K562 (cell line): ENCODE measurements at regions not wholly inside any gene's neighbourhood (a gene's known extent, or its start where the extent isn't known, plus 50 kb on each side); places are given as distances from the start of the nearest gene placed in this dataset.

ENCODE experiments used
- ATAC-seq: fragments of 200-7000 bp; cut with Tn5 transposase; 3 replicates; pipeline ENCODE4 v1.9.1; 2020; ENCODE audit warnings: moderate library complexity
- BruUV-seq: library from RNA; stranded (reverse); fragments of 400-500 nt; replicated peaks from 2 replicates; lab custom pipeline; 2021; lab: Mats Ljungman, UMichigan
- CTCF ChIA-PET: fragments of 300-600 bp; formaldehyde crosslinking; extraction: SDS; loops from one replicate; lab custom pipeline; 2021; ENCODE audit warnings: low intra/inter-chr PET ratio; lab: Yijun Ruan, JAX
- POLR2A ChIA-PET: fragments of 300-600, 350-650 bp; sonication (Branson Sonifier 250); formaldehyde crosslinking; extraction: SDS; loops from one replicate; lab custom pipeline; 2021; ENCODE audit warnings: antibody characterized with exemption, inconsistent platforms; lab: Yijun Ruan, JAX
- DNase-seq, 4 experiments: peaks; one replicate each; pipeline versions ENCODE4 v3.0.0 to v3.0.0-alpha.2; 2011 to 2018; ENCODE audit warnings: low spot score in 3 of 4, mixed read lengths in 3 of 4; ENCODE audit errors: extremely low read depth in 1 of 4
- FAIRE-seq: peaks from 2 replicates; lab custom pipeline; 2011; peaks lifted over from hg19 to GRCh38; lab: Jason Lieb, UNC
- H2AFZ ChIP-seq: 2 replicates; pipeline ENCODE4 v1.6.0; 2011; ENCODE audit warnings: low read depth, low read length, control low read depth, inconsistent platforms
- H3K27ac ChIP-seq: fragments of 200-600 bp; 3 replicates; pipeline ENCODE4 v1.8.0; 2011; ENCODE audit warnings: low read depth, mild to moderate bottlenecking, control low read depth, inconsistent platforms, low read length, moderate library complexity, mixed read lengths; ENCODE audit errors: extremely low read depth
- H3K27me3 ChIP-seq, 2 experiments: fragments of 300-600 bp in 1 of 2; 2 replicates in 1 of 2; 3 replicates in 1 of 2; pipeline versions ENCODE4 v1.6.0 to v1.8.0; 2011; ENCODE audit warnings: inconsistent platforms in 2 of 2, low read length in 2 of 2, mild to moderate bottlenecking in 1 of 2, mixed read lengths in 1 of 2, moderate library complexity in 1 of 2; ENCODE audit not compliant: control insufficient read depth in 2 of 2, insufficient read depth in 2 of 2
- H3K36me3 ChIP-seq: fragments of 300-600 bp; 3 replicates; pipeline ENCODE4 v1.8.0; 2011; ENCODE audit warnings: mild to moderate bottlenecking, low read length, inconsistent platforms; ENCODE audit not compliant: control insufficient read depth, insufficient read depth
- H3K4me1 ChIP-seq, 2 experiments: fragments of 200-600 bp in 1 of 2; replicated peaks in 1 of 2; 2 replicates in 1 of 2; 3 replicates in 1 of 2; pipeline versions ENCODE4 v1.5.1 to v1.8.0; 2011; ENCODE audit warnings: inconsistent platforms in 2 of 2, low read length in 2 of 2, mild to moderate bottlenecking in 1 of 2, mixed read lengths in 1 of 2, moderate library complexity in 1 of 2; ENCODE audit not compliant: control insufficient read depth in 2 of 2, insufficient read depth in 2 of 2
- H3K4me2 ChIP-seq: 2 replicates; pipeline ENCODE4 v1.6.1; 2011; ENCODE audit warnings: low read length, control low read depth, inconsistent platforms, mixed read lengths; ENCODE audit not compliant: insufficient read depth
- H3K4me3 ChIP-seq: fragments of 200-600 bp; sonication (generic), shearing (Covaris generic); 2 replicates; pipeline ENCODE4 v1.5.1; 2016; ENCODE audit warnings: control low read depth, inconsistent platforms
- H3K79me2 ChIP-seq: fragments of 200-600 bp; 3 replicates; pipeline ENCODE4 v1.8.0; 2011; ENCODE audit warnings: low read length, inconsistent platforms; ENCODE audit not compliant: control insufficient read depth, insufficient read depth
- H3K9ac ChIP-seq, 2 experiments: 2 replicates each; pipeline versions ENCODE4 v1.6.0 to v1.6.1; 2011; ENCODE audit warnings: low read depth in 2 of 2, low read length in 2 of 2, control low read depth in 1 of 2, inconsistent platforms in 1 of 2, mild to moderate bottlenecking in 1 of 2, mixed read lengths in 1 of 2; ENCODE audit not compliant: insufficient read depth in 1 of 2
- H3K9me1 ChIP-seq: one replicate; pipeline ENCODE4 v1.6.0; 2011; ENCODE audit warnings: inconsistent platforms, mild to moderate bottlenecking, low read length, moderate library complexity; ENCODE audit not compliant: control insufficient read depth, insufficient read depth
- H3K9me3 ChIP-seq: replicated peaks from 2 replicates; pipeline ENCODE4 v1.5.1; 2011; ENCODE audit warnings: low read depth, low read length, inconsistent platforms; ENCODE audit not compliant: control insufficient read depth, insufficient read depth
- H4K20me1 ChIP-seq: replicated peaks from 2 replicates; pipeline ENCODE4 v1.6.1; 2011; ENCODE audit warnings: low read length, inconsistent platforms, mixed read lengths; ENCODE audit not compliant: control insufficient read depth, insufficient read depth
- ATF3 ChIP-seq, 2 experiments: fragments of 450-650 bp in 1 of 2; sonication (generic) in 1 of 2; formaldehyde crosslinking in 1 of 2; IDR thresholded peaks in 1 of 2; conservative IDR thresholded peaks in 1 of 2; 2 replicates each; pipeline versions ENCODE4 v1.6.1 to v1.8.1; 2016 to 2023; ENCODE audit warnings: mild to moderate bottlenecking in 2 of 2, moderate library complexity in 2 of 2, inconsistent platforms in 1 of 2, missing genetic modification reagents in 1 of 2
- CEBPB ChIP-seq: fragments of 450-650 bp; IDR thresholded peaks from 2 replicates; pipeline ENCODE4 v1.6.1; 2016; ENCODE audit warnings: missing genetic modification characterization, missing compliant biosample characterization
- DDX20 ChIP-seq: fragments of 450-650 bp; IDR thresholded peaks from 2 replicates; pipeline ENCODE4 v1.6.1; 2016; ENCODE audit warnings: missing genetic modification characterization, low read depth, mild to moderate bottlenecking, missing compliant biosample characterization, moderate library complexity
- FOS ChIP-seq: IDR thresholded peaks from 3 replicates; pipeline ENCODE4 v1.6.1; 2011; ENCODE audit not compliant: insufficient read length; ENCODE audit errors: extremely low read depth
- MAFF ChIP-seq: IDR thresholded peaks from 2 replicates; pipeline ENCODE4 v1.6.1; 2012; ENCODE audit warnings: low read length, improper control_type of control experiment
- MAFK ChIP-seq: IDR thresholded peaks from 2 replicates; pipeline ENCODE4 v1.6.1; 2011; ENCODE audit warnings: low read length, improper control_type of control experiment
- PCBP2 ChIP-seq: fragments of 200-400 bp; formaldehyde crosslinking; IDR thresholded peaks from 2 replicates; pipeline ENCODE4 v1.6.1; 2018; ENCODE audit warnings: low read length, low read depth, mild to moderate bottlenecking, moderate library complexity; ENCODE audit not compliant: poor library complexity, severe bottlenecking
- POLR2A ChIP-seq: fragments of 450-650 bp; conservative IDR thresholded peaks from 2 replicates; pipeline ENCODE4 v1.6.1; 2016
- RBM14 ChIP-seq: fragments of 200-400 bp; formaldehyde crosslinking; IDR thresholded peaks from 2 replicates; pipeline ENCODE4 v1.6.1; 2018; ENCODE audit warnings: low read depth, mild to moderate bottlenecking, low read length, moderate library complexity, borderline replicate concordance; ENCODE audit not compliant: insufficient read depth
- SIX5 ChIP-seq, 2 experiments: IDR thresholded peaks; 2 replicates each; pipeline ENCODE4 v1.6.1; 2011; ENCODE audit warnings: low read length in 2 of 2, borderline replicate concordance in 1 of 2, low read depth in 1 of 2, mild to moderate bottlenecking in 1 of 2, moderate library complexity in 1 of 2; ENCODE audit not compliant: insufficient read depth in 1 of 2
- SMARCE1 ChIP-seq: fragments of 450-650 bp; IDR thresholded peaks from 2 replicates; pipeline ENCODE4 v1.7.1; 2016; ENCODE audit warnings: mild to moderate bottlenecking
- TRIM28 ChIP-seq: fragments of 450-650 bp; IDR thresholded peaks from 2 replicates; pipeline ENCODE4 v1.6.1; 2017
- ZNF740 ChIP-seq, 3 experiments: fragments of 200-800 bp in 1 of 3; sonication (Bioruptor generic) in 1 of 3; sonication (generic) in 1 of 3; formaldehyde crosslinking in 1 of 3; IDR thresholded peaks; 2 replicates each; pipeline versions ENCODE4 v1.6.1 to v1.8.0; 2016 to 2022; ENCODE audit warnings: mild to moderate bottlenecking in 2 of 3, missing compliant biosample characterization in 2 of 3, missing genetic modification characterization in 2 of 3, missing genetic modification reagents in 1 of 3
- ZNF79 ChIP-seq: fragments of 250-450 bp; sonication (Bioruptor Pico); IDR thresholded peaks from 2 replicates; pipeline ENCODE4 v1.4.0; 2020; ENCODE audit warnings: low read depth, mild to moderate bottlenecking, moderate library complexity
- ZSCAN29 ChIP-seq: fragments of 450-650 bp; IDR thresholded peaks from 2 replicates; pipeline ENCODE4 v1.6.1; 2017
- WGBS: fragments of 100-300 bp; shearing (Covaris generic); methylation state at CpG from one replicate; pipeline ENCODE4 v1.1.6; 2016; ENCODE audit warnings: low coverage, mixed read lengths; ENCODE audit not compliant: insufficient coverage; ENCODE audit errors: missing lambda C conversion rate; 5-methylcytosine and 5-hydroxymethylcytosine counted together
- in situ Hi-C: fragments of 300-500 bp; cut with MboI; formaldehyde crosslinking; loops from 4 replicates; pipeline ENCODE4 v1.15.0; 2018; ENCODE audit warnings: inconsistent platforms, mixed read lengths
- intact Hi-C: fragments of 100-400 bp; cut with micrococcal nuclease; formaldehyde crosslinking; loops from 2 replicates; pipeline ENCODE4 v1.14.2; 2022
- TF ChIP-seq, protein P1 (sequence below): fragments of 250-450 bp; sonication (Bioruptor Pico); IDR thresholded peaks from 2 replicates; pipeline ENCODE4 v1.5.1; 2021; ENCODE audit warnings: mild to moderate bottlenecking

DNA sequence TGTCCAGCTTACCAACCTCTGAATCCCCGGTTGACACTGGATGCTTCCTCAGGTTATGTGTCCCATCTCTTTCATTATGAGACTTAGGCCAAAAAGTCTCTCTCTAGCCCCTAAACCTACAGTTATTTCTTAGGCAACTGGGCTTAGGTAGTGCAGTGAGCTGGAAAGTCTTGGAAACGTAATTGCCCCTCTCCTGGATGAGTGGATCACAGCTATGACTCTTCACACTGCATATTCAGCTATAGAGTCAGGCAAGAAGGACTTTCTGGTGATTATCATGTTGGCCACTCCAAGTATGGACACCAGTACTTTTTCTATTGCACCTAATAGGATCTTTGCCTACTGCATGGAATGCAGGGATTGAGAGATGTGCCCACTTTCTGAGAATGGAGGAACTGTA is 458.3 kb upstream of the CELF4 start:
- POLR2A ChIA-PET: interaction anchor here (0.7 kb wide), 1 partner anchor 484 kb away, joined by 3 read pairs; no protein-coding TSS in a partner anchor
- H3K9me1 ChIP-seq: no peaks in the 10 kb centered on the region
- no peak for TF ChIP-seq CEBPB (tag)
- TF ChIP-seq ZSCAN29: no peak
- TF ChIP-seq FOS: no peak
- no peak for TF ChIP-seq DDX20 (tag)
- TF ChIP-seq RBM14: no peak
- TF ChIP-seq ZNF79 (CRISPR knock-in tag): no peak
- TF ChIP-seq MAFF: no peak
- TF ChIP-seq, protein P1, sequence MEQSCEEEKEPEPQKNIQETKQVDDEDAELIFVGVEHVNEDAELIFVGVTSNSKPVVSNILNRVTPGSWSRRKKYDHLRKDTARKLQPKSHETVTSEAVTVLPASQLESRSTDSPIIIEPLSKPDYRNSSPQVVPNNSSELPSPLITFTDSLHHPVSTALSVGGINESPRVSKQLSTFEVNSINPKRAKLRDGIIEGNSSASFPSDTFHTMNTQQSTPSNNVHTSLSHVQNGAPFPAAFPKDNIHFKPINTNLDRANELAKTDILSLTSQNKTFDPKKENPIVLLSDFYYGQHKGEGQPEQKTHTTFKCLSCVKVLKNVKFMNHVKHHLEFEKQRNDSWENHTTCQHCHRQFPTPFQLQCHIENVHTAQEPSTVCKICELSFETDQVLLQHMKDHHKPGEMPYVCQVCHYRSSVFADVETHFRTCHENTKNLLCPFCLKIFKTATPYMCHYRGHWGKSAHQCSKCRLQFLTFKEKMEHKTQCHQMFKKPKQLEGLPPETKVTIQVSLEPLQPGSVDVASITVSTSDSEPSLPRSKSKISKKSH (CRISPR knock-in tag): no peak
- no peak for TF ChIP-seq ATF3 (IDR thresholded peaks at IDR 0.05)
- TF ChIP-seq ATF3 (CRISPR knock-in tag; conservative IDR thresholded peaks at IDR 0.05): no peak
- TF ChIP-seq TRIM28: no peak
- no peak for TF ChIP-seq ZNF740 (CRISPR knock-in tag; IDR thresholded peaks at IDR 0.05)
- TF ChIP-seq ZNF740 (tag; IDR thresholded peaks at IDR 0.05): no peak
- TF ChIP-seq SIX5 (IDR thresholded peaks at IDR 0.05; ENCODE audit: borderline replicate concordance in 1 of 2, insufficient read depth in 1 of 2, low read depth in 1 of 2, low read length in 2 of 2): no peak
- no peak for TF ChIP-seq PCBP2
- no peak for TF ChIP-seq POLR2A
- TF ChIP-seq MAFK: no peak
- no peak for TF ChIP-seq SMARCE1
- TF ChIP-seq, all 486 proteins: peak for 0
- in situ Hi-C loops (no loop called here), intact Hi-C loops (no loop called here)
- Histone ChIP-seq H3K79me2 (no peaks in the 10 kb centered on the region), H3K4me1 (no peaks in the 10 kb centered on the region), H3K9ac (no peak overlapping the region), H2AFZ (no peak overlapping the region), H3K4me2 (no peak overlapping the region), H4K20me1 (no peaks in the 10 kb centered on the region), H3K4me3 (no peak overlapping the region), H3K9me3 (no peaks in the 10 kb centered on the region), H3K36me3 (no peaks in the 10 kb centered on the region), H3K27ac (no peak overlapping the region), H3K27me3 (no peaks in the 10 kb centered on the region)
- DNase-seq (no peak), FAIRE-seq (no peak), ATAC-seq (no peak)
- CTCF ChIA-PET: no interaction called here
- 0% methylated on average over 2 of the region's 2 CpGs for WGBS
- BruUV-seq: no TSS peak
